HCT116 (cell line): ENCODE measurements at regions not wholly inside any gene's neighbourhood (a gene's known extent, or its start where the extent isn't known, plus 50 kb on each side); places are given as distances from the start of the nearest gene placed in this dataset.

ENCODE experiments used
- ATAC-seq: fragments of 200-7000 bp; cut with Tn5 transposase; 2 replicates; pipeline ENCODE4 v1.9.1; 2020; ENCODE audit warnings: mild to moderate bottlenecking, moderate library complexity
- BruUV-seq: library from RNA; stranded (reverse); fragments of 400-500 nt; replicated peaks from 2 replicates; lab custom pipeline; 2021; lab: Mats Ljungman, UMichigan
- CTCF ChIA-PET: fragments of 300-600 bp; sonication (Branson Sonifier 250); formaldehyde crosslinking; loops from one replicate; lab custom pipeline; 2021; ENCODE audit warnings: antibody characterized with exemption; lab: Charles Lee
- POLR2A ChIA-PET: fragments of 300-600, 350-600 bp; sonication (Branson Sonifier 250); formaldehyde crosslinking; loops from one replicate; lab custom pipeline; 2021; ENCODE audit warnings: antibody characterized with exemption; lab: Charles Lee
- RAD21 ChIA-PET, 2 experiments: fragments of 300-600 bp; sonication (Branson Sonifier 250); formaldehyde crosslinking; loops; one replicate each; lab custom pipeline; 2023; ENCODE audit warnings: low total read pairs in 2 of 2; ENCODE audit not compliant: uncharacterized antibody in 2 of 2, unreplicated experiment in 2 of 2, low non-redundant PET in 1 of 2; lab: Charles Lee
- DNase-seq: peaks from one replicate; pipeline ENCODE4 v3.0.0-alpha.2; 2010; ENCODE audit warnings: low read depth, low spot score
- H2AFZ ChIP-seq: fragments of 200-600 bp; shearing (Covaris generic), sonication (generic); 2 replicates; pipeline ENCODE4 v1.6.1; 2017; ENCODE audit warnings: low read depth, mixed run types, mixed read lengths, antibody characterized with exemption, low read length; ENCODE audit not compliant: poor library complexity, severe bottlenecking
- H3K27ac ChIP-seq: 2 replicates; pipeline ENCODE4 v1.5.1; 2012; ENCODE audit warnings: low read depth, low read length
- H3K27me3 ChIP-seq: fragments of 200-600 bp; sonication (generic); 2 replicates; pipeline ENCODE4 v1.6.1; 2016; ENCODE audit warnings: mixed run types, low read length, mixed read lengths; ENCODE audit not compliant: insufficient read depth
- H3K36me3 ChIP-seq, 2 experiments: fragments of 200-500 bp in 1 of 2; fragments of 200-600 bp in 1 of 2; sonication (Bioruptor generic) in 1 of 2; sonication (generic) in 1 of 2; 2 replicates each; pipeline versions ENCODE4 v1.5.1 to v1.6.1; 2014 to 2016; ENCODE audit warnings: low read length in 2 of 2, inconsistent platforms in 1 of 2, mixed read lengths in 1 of 2, mixed run types in 1 of 2; ENCODE audit not compliant: insufficient read depth in 2 of 2, control insufficient read depth in 1 of 2
- H3K4me1 ChIP-seq, 2 experiments: fragments of 200-600 bp in 1 of 2; sonication (generic) in 1 of 2; 2 replicates each; pipeline versions ENCODE4 v1.5.1 to v1.6.1; 2012 to 2017; ENCODE audit warnings: low read length in 2 of 2, inconsistent platforms in 1 of 2, mild to moderate bottlenecking in 1 of 2, mixed read lengths in 1 of 2, mixed run types in 1 of 2, moderate library complexity in 1 of 2; ENCODE audit not compliant: insufficient read depth in 2 of 2, control insufficient read depth in 1 of 2
- H3K4me2 ChIP-seq: fragments of 200-600 bp; sonication (generic); 2 replicates; pipeline ENCODE4 v1.6.1; 2017; ENCODE audit warnings: mixed run types, low read length, mixed read lengths
- H3K4me3 ChIP-seq, 2 experiments: fragments of 200-600 bp in 1 of 2; sonication (generic) in 1 of 2; replicated peaks in 1 of 2; 2 replicates each; pipeline ENCODE4 v1.5.1; 2011 to 2016; ENCODE audit warnings: low read length in 2 of 2, control low read depth in 1 of 2, low read depth in 1 of 2, mild to moderate bottlenecking in 1 of 2, mixed read lengths in 1 of 2, mixed run types in 1 of 2
- H3K79me2 ChIP-seq: fragments of 200-600 bp; sonication (generic); 2 replicates; pipeline ENCODE4 v1.6.1; 2017; ENCODE audit warnings: mild to moderate bottlenecking, mixed run types, low read length, moderate library complexity, mixed read lengths; ENCODE audit not compliant: insufficient read depth
- H3K9ac ChIP-seq: fragments of 200-600 bp; sonication (generic); 2 replicates; pipeline ENCODE4 v1.6.1; 2016; ENCODE audit warnings: low read length, mixed read lengths
- H3K9me2 ChIP-seq: fragments of 200-600 bp; sonication (generic), shearing (Covaris generic); 2 replicates; pipeline ENCODE4 v1.6.1; 2017; ENCODE audit warnings: mixed run types, mild to moderate bottlenecking, moderate library complexity; ENCODE audit not compliant: insufficient read depth
- H3K9me3 ChIP-seq, 2 experiments: fragments of 200-500 bp in 1 of 2; fragments of 200-600 bp in 1 of 2; sonication (Bioruptor generic) in 1 of 2; sonication (generic) in 1 of 2; 2 replicates each; pipeline ENCODE4 v1.6.1; 2014 to 2017; ENCODE audit warnings: low read length in 2 of 2, mixed read lengths in 2 of 2, inconsistent platforms in 1 of 2, low read depth in 1 of 2, mild to moderate bottlenecking in 1 of 2, mixed run types in 1 of 2, moderate library complexity in 1 of 2; ENCODE audit not compliant: control insufficient read depth in 1 of 2, insufficient read depth in 1 of 2
- H4K20me1 ChIP-seq: fragments of 200-600 bp; sonication (generic), shearing (Covaris generic); 2 replicates; pipeline ENCODE4 v1.6.1; 2017; ENCODE audit warnings: mixed run types, mild to moderate bottlenecking, moderate library complexity; ENCODE audit not compliant: insufficient read depth
- ATF3 ChIP-seq: IDR thresholded peaks from 2 replicates; pipeline ENCODE4 v1.6.1; 2012
- CEBPB ChIP-seq: IDR thresholded peaks from 2 replicates; pipeline ENCODE4 v1.6.1; 2012; ENCODE audit warnings: low read depth
- CTCF ChIP-seq, 3 experiments: fragments of 200-600 bp in 1 of 3; sonication (generic) in 1 of 3; IDR thresholded peaks in 2 of 3; conservative IDR thresholded peaks in 1 of 3; 2 replicates each; pipeline ENCODE4 v1.5.1; 2012 to 2017; ENCODE audit warnings: low read depth in 2 of 3, low read length in 2 of 3, antibody characterized with exemption in 1 of 3, borderline replicate concordance in 1 of 3, control low read depth in 1 of 3, mild to moderate bottlenecking in 1 of 3, mixed read lengths in 1 of 3, mixed run types in 1 of 3, moderate library complexity in 1 of 3; ENCODE audit not compliant: insufficient read depth in 1 of 3
- EGR1 ChIP-seq: IDR thresholded peaks from 2 replicates; pipeline ENCODE4 v1.6.1; 2012; ENCODE audit warnings: low read depth
- EZH2phosphoT487 ChIP-seq: fragments of 200-600 bp; IDR thresholded peaks from 2 replicates; pipeline ENCODE4 v1.6.1; 2018; ENCODE audit warnings: antibody characterized with exemption, borderline replicate concordance
- FOSL1 ChIP-seq: IDR thresholded peaks from 2 replicates; pipeline ENCODE4 v1.6.1; 2012; ENCODE audit warnings: low read depth
- MAX ChIP-seq: IDR thresholded peaks from 2 replicates; pipeline ENCODE4 v1.6.1; 2012
- POLR2A ChIP-seq: IDR thresholded peaks from 2 replicates; pipeline ENCODE4 v1.7.0; 2011; ENCODE audit warnings: borderline replicate concordance; ENCODE audit not compliant: insufficient read depth, insufficient read length; ENCODE audit errors: extremely low read depth
- POLR2AphosphoS5 ChIP-seq: IDR thresholded peaks from 2 replicates; pipeline ENCODE4 v1.6.1; 2011; ENCODE audit warnings: mild to moderate bottlenecking, low read depth, low read length, moderate library complexity
- RAD21 ChIP-seq: IDR thresholded peaks from 2 replicates; pipeline ENCODE4 v1.6.1; 2012; ENCODE audit warnings: low read depth, mild to moderate bottlenecking
- SIN3A ChIP-seq: IDR thresholded peaks from 2 replicates; pipeline ENCODE4 v1.6.1; 2012; ENCODE audit warnings: low read depth
- SRF ChIP-seq: IDR thresholded peaks from 2 replicates; pipeline ENCODE4 v1.6.1; 2012; ENCODE audit warnings: low read depth
- TCF7L2 ChIP-seq: IDR thresholded peaks from 2 replicates; pipeline ENCODE4 v1.7.0; 2011; ENCODE audit warnings: borderline replicate concordance, inconsistent platforms; ENCODE audit not compliant: insufficient read depth, insufficient read length; ENCODE audit errors: extremely low read depth
- YY1 ChIP-seq: IDR thresholded peaks from 2 replicates; pipeline ENCODE4 v1.6.1; 2011; ENCODE audit warnings: low read length, low read depth, moderate library complexity, mild to moderate bottlenecking; ENCODE audit not compliant: insufficient replicate concordance; ENCODE audit errors: extremely low read depth
- ZFX ChIP-seq: fragments of 450-650 bp; IDR thresholded peaks from 2 replicates; pipeline ENCODE4 v1.6.1; 2017
- ZNF274 ChIP-seq: fragments of 200-500 bp; sonication (Bioruptor generic); IDR thresholded peaks from 2 replicates; pipeline ENCODE4 v1.6.1; 2014; ENCODE audit warnings: mild to moderate bottlenecking, low read depth, low read length, inconsistent platforms
- intact Hi-C: fragments of 100-400 bp; cut with micrococcal nuclease; formaldehyde crosslinking; loops from 2 replicates; pipeline ENCODE4 v1.10.0; 2022

GRCh38 chr10:5305374-5305773 is 59.4 kb upstream of the UCN3 start:
- ATAC-seq: no peak
- H3K27ac ChIP-seq: no peak overlapping the region
- H3K9me2 ChIP-seq: no peaks in the 10 kb centered on the region
- H3K4me1 ChIP-seq: no peaks in the 10 kb centered on the region
- POLR2A ChIA-PET: no interaction called here
- H3K79me2 ChIP-seq: no peaks in the 10 kb centered on the region
- H3K9me3 ChIP-seq: no peaks in the 10 kb centered on the region; a peak in 1 of 4 replicates
- no peak overlapping the region for H3K4me2 ChIP-seq
- intact Hi-C loops: no loop called here
- BruUV-seq: no TSS peak
- no peak for DNase-seq
- H4K20me1 ChIP-seq: no peaks in the 10 kb centered on the region
- H3K4me3 ChIP-seq: no peak overlapping the region
- no peak overlapping the region for H3K9ac ChIP-seq
- CTCF ChIA-PET: no interaction called here
- H3K36me3 ChIP-seq: no peaks in the 10 kb centered on the region
- H2AFZ ChIP-seq: no peak overlapping the region
- RAD21 ChIA-PET: no interaction called here
- TF ChIP-seq POLR2A (no peak), EZH2phosphoT487 (no peak), ATF3 (no peak)
- H3K27me3 ChIP-seq: 0 out of 2 replicates have a peak, but pooled peaks cover 6% of the 10 kb centered on the region

- no peaks in the 10 kb centered on the region for H3K9me2 ChIP-seq
- CTCF ChIA-PET: no interaction called here
- no peaks in the 10 kb centered on the region for H3K9me3 ChIP-seq
- intact Hi-C loops: no loop called here
- no peak overlapping the region for H3K9ac ChIP-seq
- TF ChIP-seq RAD21 (no peak), SIN3A (no peak), ZNF274 (no peak), SRF (no peak), EZH2phosphoT487 (no peak), POLR2AphosphoS5 (no peak), EGR1 (no peak), ZFX (no peak), MAX (no peak), TCF7L2 (no peak), YY1 (no peak), CTCF (IDR thresholded peaks at IDR 0.05 in 2 of 3, conservative IDR thresholded peaks at IDR 0.05 in 1 of 3; ENCODE audit: borderline replicate concordance in 1 of 3, insufficient read depth in 1 of 3, low read depth in 2 of 3, low read length in 2 of 3) (no peak), CEBPB (no peak), POLR2A (no peak), FOSL1 (no peak)
- H3K79me2 ChIP-seq: no peaks in the 10 kb centered on the region
- DNase-seq: no peak
- POLR2A ChIA-PET: no interaction called here
- no peak overlapping the region for H3K27ac ChIP-seq
- no peak for ATAC-seq
- H4K20me1 ChIP-seq: no peaks in the 10 kb centered on the region
- no peak overlapping the region for H2AFZ ChIP-seq
- RAD21 ChIA-PET: no interaction called here
- H3K4me2 ChIP-seq: no peak overlapping the region
- H3K36me3 ChIP-seq: no peaks in the 10 kb centered on the region
- H3K4me1 ChIP-seq: no peaks in the 10 kb centered on the region
- no peak overlapping the region for H3K4me3 ChIP-seq
- no TSS peak for BruUV-seq
- 0 out of 2 replicates have a peak, but pooled peaks cover 6% of the 10 kb centered on the region for H3K27me3 ChIP-seq
Measured at GRCh38 chr10:5310914-5311313, 53.9 kb upstream of the UCN3 start.
